Astrocyte (in vitro differentiated cells and primary cell): ENCODE measurements at regions not wholly inside any gene's neighbourhood (a gene's known extent, or its start where the extent isn't known, plus 50 kb on each side); places are given as distances from the start of the nearest gene placed in this dataset.

Experiments used
- DNase-seq: peaks from one replicate; pipeline ENCODE4 v3.0.0-alpha.2; 2010; ENCODE audit warnings: low read depth
- FAIRE-seq: peaks from 2 replicates; lab custom pipeline; 2011; peaks lifted over from hg19 to GRCh38; lab: Jason Lieb, UNC
- H2AFZ ChIP-seq: 2 replicates; pipeline ENCODE4 v1.6.0; 2012; ENCODE audit warnings: low read depth, low read length, inconsistent platforms
- H3K27ac ChIP-seq: 2 replicates; pipeline ENCODE4 v1.5.1; 2011; ENCODE audit warnings: low read depth, low read length, inconsistent platforms
- H3K27me3 ChIP-seq: 2 replicates; pipeline ENCODE4 v1.6.0; 2011; ENCODE audit warnings: low read length, inconsistent platforms; ENCODE audit not compliant: insufficient read depth
- H3K36me3 ChIP-seq: 2 replicates; pipeline ENCODE4 v1.5.1; 2011; ENCODE audit warnings: low read length, inconsistent platforms; ENCODE audit not compliant: insufficient read depth
- H3K4me1 ChIP-seq: 2 replicates; pipeline ENCODE4 v1.5.1; 2011; ENCODE audit warnings: low read length, inconsistent platforms; ENCODE audit not compliant: insufficient read depth
- H3K4me2 ChIP-seq: 2 replicates; pipeline ENCODE4 v1.6.0; 2012; ENCODE audit warnings: low read length, inconsistent platforms
- H3K4me3 ChIP-seq: 2 replicates; pipeline ENCODE4 v1.5.1; 2011; ENCODE audit warnings: low read depth, mild to moderate bottlenecking, low read length, inconsistent platforms; ENCODE audit not compliant: insufficient read depth
- H3K79me2 ChIP-seq: 2 replicates; pipeline ENCODE4 v1.6.0; 2012; ENCODE audit warnings: mild to moderate bottlenecking, low read length, inconsistent platforms; ENCODE audit not compliant: insufficient read depth
- H3K9ac ChIP-seq: 2 replicates; pipeline ENCODE4 v1.6.0; 2012; ENCODE audit warnings: mild to moderate bottlenecking, low read length, inconsistent platforms
- H3K9me3 ChIP-seq: 2 replicates; pipeline ENCODE4 v1.5.1; 2012; ENCODE audit warnings: low read depth, mild to moderate bottlenecking, low read length, inconsistent platforms; ENCODE audit not compliant: insufficient read depth
- H4K20me1 ChIP-seq: 2 replicates; pipeline ENCODE4 v1.6.0; 2012; ENCODE audit warnings: low read length, inconsistent platforms; ENCODE audit not compliant: insufficient read depth
- H3K27ac Mint-ChIP-seq: one replicate; pipeline ENCODE4 v1.8.0; 2021; ENCODE audit warnings: mild to moderate bottlenecking, mixed read lengths; ENCODE audit not compliant: unreplicated experiment
- H3K27me3 Mint-ChIP-seq: one replicate; pipeline ENCODE4 v1.8.0; 2021; ENCODE audit warnings: low read depth, mixed read lengths; ENCODE audit not compliant: unreplicated experiment
- H3K36me3 Mint-ChIP-seq: one replicate; pipeline ENCODE4 v1.8.0; 2021; ENCODE audit warnings: low read depth, mixed read lengths; ENCODE audit not compliant: unreplicated experiment
- H3K4me1 Mint-ChIP-seq: one replicate; pipeline ENCODE4 v1.8.0; 2021; ENCODE audit warnings: low read depth, mixed read lengths; ENCODE audit not compliant: unreplicated experiment
- H3K4me3 Mint-ChIP-seq: one replicate; pipeline ENCODE4 v1.8.0; 2021; ENCODE audit warnings: mild to moderate bottlenecking, moderate library complexity, mixed read lengths; ENCODE audit not compliant: unreplicated experiment
- H3K9me3 Mint-ChIP-seq: one replicate; pipeline ENCODE4 v1.8.0; 2021; ENCODE audit warnings: mild to moderate bottlenecking, mixed read lengths; ENCODE audit not compliant: unreplicated experiment
- EZH2 ChIP-seq: IDR thresholded peaks from 2 replicates; pipeline ENCODE4 v1.6.1; 2012; ENCODE audit warnings: mild to moderate bottlenecking, low read length, inconsistent platforms; ENCODE audit not compliant: insufficient read depth
- TF ChIP-seq, protein P1 (sequence below): IDR thresholded peaks from 2 replicates; pipeline ENCODE4 v1.5.1; 2011; ENCODE audit warnings: low read depth, mild to moderate bottlenecking, inconsistent platforms, low read length, moderate library complexity; ENCODE audit not compliant: insufficient read depth

DNA sequence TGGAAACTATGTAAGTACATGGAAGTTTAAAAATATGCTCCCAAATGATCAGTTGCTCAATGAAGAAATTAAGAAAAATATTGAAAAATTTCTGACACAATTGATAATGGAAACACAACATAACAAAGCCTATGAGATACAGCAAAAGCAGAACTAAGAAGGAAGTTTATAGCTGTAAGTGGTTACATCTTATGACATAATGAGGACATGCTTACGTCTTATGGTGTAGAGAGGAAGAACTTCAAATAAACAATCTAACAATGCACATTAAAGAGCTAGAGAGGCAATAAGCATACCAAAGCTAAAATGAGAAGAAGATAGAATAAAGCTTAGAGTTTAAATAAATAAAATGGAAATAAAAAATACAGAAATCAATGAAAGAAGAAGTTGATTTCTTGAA is 50.0 kb upstream of the CEACAM21 start:
- H3K36me3 ChIP-seq = no peaks in the 10 kb centered on the region
- H3K4me3 ChIP-seq = no peak overlapping the region
- H3K9ac ChIP-seq = no peak overlapping the region
- Mint-ChIP-seq H3K36me3 (no peaks in the 10 kb centered on the region), H3K27me3 (peaks cover 33% of the 10 kb centered on the region), H3K9me3 (peaks cover 12% of the 10 kb centered on the region), H3K4me1 (peaks cover 12% of the 10 kb centered on the region), H3K27ac (no peak overlapping the region), H3K4me3 (no peak overlapping the region)
- no peaks in the 10 kb centered on the region for H3K9me3 ChIP-seq
- DNase-seq (no peak), FAIRE-seq (no peak)
- H3K27ac ChIP-seq = no peak overlapping the region
- H3K4me2 ChIP-seq = no peak overlapping the region
- H3K4me1 ChIP-seq = no peaks in the 10 kb centered on the region
- no peaks in the 10 kb centered on the region for H3K79me2 ChIP-seq
- TF ChIP-seq, protein P1, sequence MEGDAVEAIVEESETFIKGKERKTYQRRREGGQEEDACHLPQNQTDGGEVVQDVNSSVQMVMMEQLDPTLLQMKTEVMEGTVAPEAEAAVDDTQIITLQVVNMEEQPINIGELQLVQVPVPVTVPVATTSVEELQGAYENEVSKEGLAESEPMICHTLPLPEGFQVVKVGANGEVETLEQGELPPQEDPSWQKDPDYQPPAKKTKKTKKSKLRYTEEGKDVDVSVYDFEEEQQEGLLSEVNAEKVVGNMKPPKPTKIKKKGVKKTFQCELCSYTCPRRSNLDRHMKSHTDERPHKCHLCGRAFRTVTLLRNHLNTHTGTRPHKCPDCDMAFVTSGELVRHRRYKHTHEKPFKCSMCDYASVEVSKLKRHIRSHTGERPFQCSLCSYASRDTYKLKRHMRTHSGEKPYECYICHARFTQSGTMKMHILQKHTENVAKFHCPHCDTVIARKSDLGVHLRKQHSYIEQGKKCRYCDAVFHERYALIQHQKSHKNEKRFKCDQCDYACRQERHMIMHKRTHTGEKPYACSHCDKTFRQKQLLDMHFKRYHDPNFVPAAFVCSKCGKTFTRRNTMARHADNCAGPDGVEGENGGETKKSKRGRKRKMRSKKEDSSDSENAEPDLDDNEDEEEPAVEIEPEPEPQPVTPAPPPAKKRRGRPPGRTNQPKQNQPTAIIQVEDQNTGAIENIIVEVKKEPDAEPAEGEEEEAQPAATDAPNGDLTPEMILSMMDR = no peak
- no peak for TF ChIP-seq EZH2
- H4K20me1 ChIP-seq = no peaks in the 10 kb centered on the region
- no peak overlapping the region for H2AFZ ChIP-seq
- peaks cover 29% of the 10 kb centered on the region for H3K27me3 ChIP-seq
